HG03064 (cell line): ENCODE measurements at regions not wholly inside any gene's neighbourhood (a gene's known extent, or its start where the extent isn't known, plus 50 kb on each side); places are given as distances from the start of the nearest gene placed in this dataset.

Source experiments
- ATAC-seq: cut with Tn5 transposase; IDR thresholded peaks from one replicate; pipeline ENCODE4 v1.9.1; 2021; ENCODE audit warnings: low read depth; ENCODE audit not compliant: unreplicated experiment

GRCh38 chr5:56291661-56292374 is 58.7 kb upstream of the ANKRD55 start:
- no peak for ATAC-seq

GRCh38 chr5:56291079-56291643 is 58.0 kb upstream of the ANKRD55 start:
- ATAC-seq: no peak

GRCh38 chr5:56290378-56291078 is 57.4 kb upstream of the ANKRD55 start:
- ATAC-seq: no peak

- no peak for ATAC-seq
These were observed 56.5 kb upstream of the ANKRD55 start for GRCh38 chr5:56289602-56289987.

- ATAC-seq: no peak
These were observed 55.9 kb upstream of the ANKRD55 start for GRCh38 chr5:56288873-56289601.

- ATAC-seq: no peak
These were observed 53.1 kb upstream of the ANKRD55 start for GRCh38 chr5:56286015-56286884.

GRCh38 chr5:56282951-56283350 is 49.8 kb upstream of the ANKRD55 start:
- ATAC-seq: no peak
